ENCODE measurements at regions not wholly inside any gene's neighbourhood (a gene's known extent, or its start where the extent isn't known, plus 50 kb on each side); places are given as distances from the start of the nearest gene placed in this dataset.

DNA sequence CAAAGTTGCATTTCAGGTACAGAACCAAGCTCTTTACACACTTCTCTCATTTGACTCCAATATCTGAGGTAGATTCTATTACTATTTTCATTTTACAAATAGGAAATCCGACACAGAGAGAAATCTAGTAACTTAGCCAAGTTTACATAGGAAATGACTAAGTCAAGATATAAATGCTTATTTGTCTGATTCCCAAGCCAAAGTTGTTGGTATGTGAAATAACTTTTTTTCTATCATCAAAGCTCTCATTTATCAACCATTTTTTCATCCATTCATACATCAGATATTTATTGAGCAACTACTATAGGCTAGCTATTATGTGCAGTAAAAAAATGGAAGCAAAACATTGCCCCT, 89.2 kb upstream of the MITF start:
- TF ChIP-seq, protein P1, sequence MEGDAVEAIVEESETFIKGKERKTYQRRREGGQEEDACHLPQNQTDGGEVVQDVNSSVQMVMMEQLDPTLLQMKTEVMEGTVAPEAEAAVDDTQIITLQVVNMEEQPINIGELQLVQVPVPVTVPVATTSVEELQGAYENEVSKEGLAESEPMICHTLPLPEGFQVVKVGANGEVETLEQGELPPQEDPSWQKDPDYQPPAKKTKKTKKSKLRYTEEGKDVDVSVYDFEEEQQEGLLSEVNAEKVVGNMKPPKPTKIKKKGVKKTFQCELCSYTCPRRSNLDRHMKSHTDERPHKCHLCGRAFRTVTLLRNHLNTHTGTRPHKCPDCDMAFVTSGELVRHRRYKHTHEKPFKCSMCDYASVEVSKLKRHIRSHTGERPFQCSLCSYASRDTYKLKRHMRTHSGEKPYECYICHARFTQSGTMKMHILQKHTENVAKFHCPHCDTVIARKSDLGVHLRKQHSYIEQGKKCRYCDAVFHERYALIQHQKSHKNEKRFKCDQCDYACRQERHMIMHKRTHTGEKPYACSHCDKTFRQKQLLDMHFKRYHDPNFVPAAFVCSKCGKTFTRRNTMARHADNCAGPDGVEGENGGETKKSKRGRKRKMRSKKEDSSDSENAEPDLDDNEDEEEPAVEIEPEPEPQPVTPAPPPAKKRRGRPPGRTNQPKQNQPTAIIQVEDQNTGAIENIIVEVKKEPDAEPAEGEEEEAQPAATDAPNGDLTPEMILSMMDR (IDR thresholded peaks at IDR 0.05; ENCODE audit: low read depth, low read length) = no peak
- TF ChIP-seq EZH2phosphoT487 (IDR thresholded peaks at IDR 0.05; ENCODE audit: low read depth) = no peak

Measured in OCI-LY3 (cell line).